Activated CD4-positive, alpha-beta memory T cell treated with anti-CD3 and anti-CD28 coated beads for 36 hours (primary cell): ENCODE measurements at regions not wholly inside any gene's neighbourhood (a gene's known extent, or its start where the extent isn't known, plus 50 kb on each side); places are given as distances from the start of the nearest gene placed in this dataset.
"Not testable (repeated sequence)": the region's sequence is repeated elsewhere in the genome, so short reads cannot be mapped to it uniquely, and the experiment has no call there.

Experiments used
- CTCF ChIA-PET: fragments of 350-600 bp; sonication (Branson Sonifier 250); formaldehyde crosslinking; loops from one replicate; lab custom pipeline; 2021; ENCODE audit warnings: antibody characterized with exemption, inconsistent platforms; lab: Charles Lee
- POLR2A ChIA-PET: fragments of 350-600 bp; sonication (Branson Sonifier 250); formaldehyde crosslinking; loops from one replicate; lab custom pipeline; 2021; ENCODE audit warnings: antibody characterized with exemption; lab: Charles Lee
- DNase-seq: peaks from one replicate; pipeline ENCODE4 v3.0.0-alpha.2; 2020
- H3K27ac Mint-ChIP-seq: one replicate; pipeline ENCODE4 v1.8.0; 2021; ENCODE audit warnings: mixed read lengths
- H3K27me3 Mint-ChIP-seq: one replicate; pipeline ENCODE4 v1.8.0; 2021; ENCODE audit warnings: mixed read lengths
- H3K36me3 Mint-ChIP-seq: one replicate; pipeline ENCODE4 v1.8.0; 2021; ENCODE audit warnings: mixed read lengths
- H3K4me1 Mint-ChIP-seq: one replicate; pipeline ENCODE4 v1.8.0; 2021; ENCODE audit warnings: low read depth, mixed read lengths
- H3K4me3 Mint-ChIP-seq: one replicate; pipeline ENCODE4 v1.8.0; 2021; ENCODE audit warnings: mild to moderate bottlenecking, mixed read lengths
- H3K9me3 Mint-ChIP-seq: one replicate; pipeline ENCODE4 v1.8.0; 2021; ENCODE audit warnings: mixed read lengths
- intact Hi-C: fragments of 100-400 bp; cut with micrococcal nuclease; formaldehyde crosslinking; loops from one replicate; pipeline ENCODE4 v1.15.1; 2023

- DNase-seq, result no peak
- Mint-ChIP-seq H3K27ac (no peak overlapping the region), H3K27me3 (no peaks in the 10 kb centered on the region), H3K36me3 (no peaks in the 10 kb centered on the region), H3K9me3 (no peaks in the 10 kb centered on the region), H3K4me1 (no peaks in the 10 kb centered on the region), H3K4me3 (no peak overlapping the region)
- POLR2A ChIA-PET, result no interaction called here
- intact Hi-C loops, result no loop called here
- CTCF ChIA-PET, result no interaction called here
Observed at GRCh38 chr1:96521994-96522760, 199.4 kb upstream of the PTBP2 start.

GRCh38 chr1:96522927-96523326, 198.7 kb upstream of the PTBP2 start:
- intact Hi-C loops, result no loop called here
- ChIA-PET POLR2A (no interaction called here), CTCF (no interaction called here)
- no peak for DNase-seq
- Mint-ChIP-seq H3K27ac (no peak overlapping the region), H3K4me3 (no peak overlapping the region), H3K4me1 (no peaks in the 10 kb centered on the region), H3K9me3 (peaks cover 5% of the 10 kb centered on the region), H3K36me3 (no peaks in the 10 kb centered on the region), H3K27me3 (no peaks in the 10 kb centered on the region)

GRCh38 chr1:96524100-96524499, 197.5 kb upstream of the PTBP2 start:
- H3K27me3 Mint-ChIP-seq, result no peaks in the 10 kb centered on the region

GRCh38 chr1:96525657-96526557, 195.7 kb upstream of the PTBP2 start:
- no peak overlapping the region for H3K4me3 Mint-ChIP-seq
- peaks cover 22% of the 10 kb centered on the region for H3K9me3 Mint-ChIP-seq
- intact Hi-C loops, result no loop called here
- peaks cover 4% of the 10 kb centered on the region for H3K36me3 Mint-ChIP-seq
- POLR2A ChIA-PET, result no interaction called here
- H3K27ac Mint-ChIP-seq, result no peak overlapping the region
- CTCF ChIA-PET, result no interaction called here
- no peak for DNase-seq
- H3K27me3 Mint-ChIP-seq, result no peaks in the 10 kb centered on the region
- H3K4me1 Mint-ChIP-seq, result no peaks in the 10 kb centered on the region

More at GRCh38 chr1:96524100-96524499, 197.5 kb upstream of the PTBP2 start:
- no peak overlapping the region for H3K27ac Mint-ChIP-seq
- peaks cover 17% of the 10 kb centered on the region for H3K9me3 Mint-ChIP-seq
- intact Hi-C loops, result no loop called here
- no peaks in the 10 kb centered on the region for H3K4me1 Mint-ChIP-seq
- no peak overlapping the region for H3K4me3 Mint-ChIP-seq
- ChIA-PET POLR2A (no interaction called here), CTCF (no interaction called here)
- DNase-seq, result no peak
- peaks cover 4% of the 10 kb centered on the region for H3K36me3 Mint-ChIP-seq

DNA sequence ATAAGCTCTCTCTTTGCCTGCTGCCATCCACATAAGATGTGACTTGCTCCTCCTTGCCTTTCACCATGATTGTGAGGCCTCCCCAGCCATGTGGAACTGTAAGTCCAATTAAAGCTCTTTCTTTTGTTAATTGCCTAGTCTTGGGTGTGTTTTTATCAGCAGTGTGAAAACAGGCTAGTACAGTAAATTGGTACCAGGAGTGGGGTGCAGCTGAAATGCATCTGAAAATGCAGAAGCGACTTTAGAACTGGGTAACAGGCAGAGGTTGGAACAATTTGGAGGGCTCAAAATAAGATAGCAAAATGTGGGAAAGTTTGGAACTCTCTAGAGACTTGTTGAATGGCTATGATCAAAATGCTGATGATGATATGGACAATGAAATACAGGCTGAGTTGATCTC, 192.9 kb upstream of the PTBP2 start:
- H3K36me3 Mint-ChIP-seq, H3K4me1 Mint-ChIP-seq, intact Hi-C loops, POLR2A ChIA-PET, CTCF ChIA-PET, H3K4me3 Mint-ChIP-seq, H3K27ac Mint-ChIP-seq, H3K27me3 Mint-ChIP-seq, DNase-seq: not testable (repeated sequence)
- H3K9me3 Mint-ChIP-seq, result peaks cover 22% of the 10 kb centered on the region

- Mint-ChIP-seq H3K27ac (no peak overlapping the region), H3K9me3 (peaks cover 8% of the 10 kb centered on the region), H3K4me1 (no peaks in the 10 kb centered on the region), H3K4me3 (no peak overlapping the region), H3K36me3 (peaks cover 1% of the 10 kb centered on the region), H3K27me3 (no peaks in the 10 kb centered on the region)
- CTCF ChIA-PET, result interaction anchor here (0.8 kb wide), 1 partner anchor 20 kb away, joined by 3 read pairs; no protein-coding TSS in a partner anchor
- intact Hi-C loops, result no loop called here
- POLR2A ChIA-PET, result no interaction called here
- DNase-seq, result no peak
Observed at GRCh38 chr1:96533820-96534219, 187.8 kb upstream of the PTBP2 start.

GRCh38 chr1:96536581-96536980, 185.0 kb upstream of the PTBP2 start:
- Mint-ChIP-seq H3K27ac (no peak overlapping the region), H3K4me1 (no peaks in the 10 kb centered on the region), H3K27me3 (no peaks in the 10 kb centered on the region), H3K9me3 (no peaks in the 10 kb centered on the region), H3K4me3 (no peak overlapping the region), H3K36me3 (no peaks in the 10 kb centered on the region)
- intact Hi-C loops, result no loop called here
- no peak for DNase-seq
- CTCF ChIA-PET, result no interaction called here
- POLR2A ChIA-PET, result no interaction called here

- CTCF ChIA-PET, result no interaction called here
- Mint-ChIP-seq H3K27ac (no peak overlapping the region), H3K4me1 (no peaks in the 10 kb centered on the region), H3K36me3 (no peaks in the 10 kb centered on the region), H3K9me3 (no peaks in the 10 kb centered on the region), H3K27me3 (no peaks in the 10 kb centered on the region), H3K4me3 (no peak overlapping the region)
- DNase-seq, result no peak
- POLR2A ChIA-PET, result no interaction called here
- intact Hi-C loops, result no loop called here
Observed at GRCh38 chr1:96538111-96538641, 183.4 kb upstream of the PTBP2 start.

DNA sequence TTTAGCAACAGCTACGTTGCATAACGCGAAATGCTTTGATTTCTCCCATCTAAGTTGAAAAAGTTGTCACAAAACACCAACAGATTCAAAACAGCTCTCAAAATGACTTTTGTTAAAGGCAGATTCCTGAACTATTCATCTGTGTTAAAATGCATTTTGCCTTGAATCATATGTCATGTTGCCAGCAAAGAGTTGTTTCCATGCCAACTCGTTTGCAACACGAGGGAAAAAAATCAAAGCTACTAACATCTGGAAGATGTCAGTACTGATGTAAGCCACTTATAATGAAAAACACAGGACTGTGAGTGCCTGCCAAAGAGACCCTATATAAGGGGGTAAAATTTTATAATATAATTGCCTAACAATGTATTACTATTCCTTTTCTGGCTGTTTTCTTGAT, 182.7 kb upstream of the PTBP2 start:
- no peak overlapping the region for H3K4me3 Mint-ChIP-seq
- no peak overlapping the region for H3K27ac Mint-ChIP-seq
- H3K27me3 Mint-ChIP-seq, result no peaks in the 10 kb centered on the region
- H3K4me1 Mint-ChIP-seq, result no peaks in the 10 kb centered on the region
- DNase-seq, result no peak
- ChIA-PET POLR2A (no interaction called here), CTCF (no interaction called here)
- intact Hi-C loops, result no loop called here
- no peaks in the 10 kb centered on the region for H3K9me3 Mint-ChIP-seq
- no peaks in the 10 kb centered on the region for H3K36me3 Mint-ChIP-seq

DNA sequence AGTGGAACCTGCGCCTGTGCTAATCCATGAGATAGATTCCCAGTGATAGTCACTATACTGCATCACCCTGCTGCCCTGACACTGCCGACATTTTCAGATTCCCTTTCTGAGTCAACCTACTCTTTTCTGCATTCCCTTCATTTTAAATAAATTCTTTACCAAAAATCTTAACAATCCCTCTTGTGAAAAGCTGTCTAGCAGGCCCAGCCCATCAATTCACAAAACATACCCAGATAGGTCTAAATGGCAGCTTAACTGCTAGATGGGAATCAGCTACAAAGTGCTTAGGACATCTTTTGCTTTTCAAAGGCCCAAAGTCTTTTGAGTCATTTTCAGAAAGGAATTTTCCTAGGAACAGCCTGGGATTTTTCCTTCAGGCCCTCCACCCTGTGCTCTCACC, 180.1 kb upstream of the PTBP2 start:
- no peaks in the 10 kb centered on the region for H3K36me3 Mint-ChIP-seq
- DNase-seq, result no peak
- intact Hi-C loops, result no loop called here
- no peaks in the 10 kb centered on the region for H3K9me3 Mint-ChIP-seq
- H3K4me1 Mint-ChIP-seq, result no peaks in the 10 kb centered on the region
- CTCF ChIA-PET, result no interaction called here
- no peak overlapping the region for H3K27ac Mint-ChIP-seq
- no peak overlapping the region for H3K4me3 Mint-ChIP-seq
- POLR2A ChIA-PET, result no interaction called here
- no peaks in the 10 kb centered on the region for H3K27me3 Mint-ChIP-seq

DNA sequence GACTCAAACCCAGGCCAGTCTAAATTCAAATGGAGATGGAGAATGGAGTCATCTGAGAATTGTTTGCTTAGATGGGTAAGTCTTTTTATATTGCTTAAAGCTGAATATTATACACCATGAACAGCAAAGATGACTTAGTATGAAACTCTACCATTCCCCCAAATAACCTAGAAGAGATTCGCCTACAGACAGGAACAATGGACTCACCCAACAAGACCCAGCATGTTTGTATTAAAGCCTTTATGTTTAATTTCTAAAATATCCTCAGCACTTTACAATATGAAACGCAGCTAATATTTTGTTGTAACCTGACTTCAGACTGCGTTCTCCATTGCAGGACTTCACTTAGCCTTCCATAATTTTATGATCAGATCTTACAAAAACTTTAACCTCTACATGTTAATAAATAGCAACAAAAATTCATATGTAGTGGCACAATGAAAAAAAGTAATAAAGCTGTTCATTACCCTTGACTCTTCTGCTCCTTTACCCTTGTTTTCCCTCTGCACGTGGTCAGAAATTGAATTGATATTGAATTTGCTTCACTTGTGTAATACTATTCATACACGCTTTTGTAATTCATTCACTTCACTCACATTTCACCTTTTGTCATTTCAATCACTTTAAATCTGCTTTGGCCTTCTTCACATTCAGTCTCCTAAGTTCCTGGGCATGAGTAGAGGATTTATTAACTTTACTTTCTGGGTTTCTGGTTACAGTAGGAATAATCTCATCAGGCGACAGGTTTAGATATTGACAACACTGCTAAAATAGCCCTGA, 177.3 kb upstream of the PTBP2 start:
- no peak for DNase-seq
- H3K4me3 Mint-ChIP-seq, result no peak overlapping the region
- H3K9me3 Mint-ChIP-seq, result no peaks in the 10 kb centered on the region
- H3K4me1 Mint-ChIP-seq, result no peaks in the 10 kb centered on the region
- H3K27me3 Mint-ChIP-seq, result no peaks in the 10 kb centered on the region
- no peak overlapping the region for H3K27ac Mint-ChIP-seq
- no peaks in the 10 kb centered on the region for H3K36me3 Mint-ChIP-seq
- ChIA-PET CTCF (no interaction called here), POLR2A (no interaction called here)
- intact Hi-C loops, result no loop called here

DNA sequence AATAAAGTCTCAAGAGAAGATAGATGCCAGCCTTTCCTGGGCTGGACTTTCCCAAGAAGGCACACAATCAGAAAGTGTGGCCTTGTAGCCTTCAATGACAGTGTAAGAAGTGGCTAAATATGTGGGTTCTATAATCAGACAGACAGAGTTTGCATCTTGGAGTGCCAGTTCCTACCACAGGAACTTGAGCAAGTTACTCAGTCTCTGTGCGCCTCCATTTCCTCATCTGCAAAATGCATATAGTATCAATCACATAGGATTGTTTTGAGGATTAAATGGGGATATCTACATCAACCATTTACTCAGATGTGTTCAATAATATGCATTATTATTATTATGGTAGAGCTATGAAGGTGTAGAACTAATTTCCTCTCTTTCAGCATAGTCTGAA, 176.8 kb upstream of the PTBP2 start:
- intact Hi-C loops, result no loop called here
- no peaks in the 10 kb centered on the region for H3K36me3 Mint-ChIP-seq
- H3K4me1 Mint-ChIP-seq, result no peaks in the 10 kb centered on the region
- no peaks in the 10 kb centered on the region for H3K27me3 Mint-ChIP-seq
- no peak overlapping the region for H3K27ac Mint-ChIP-seq
- H3K4me3 Mint-ChIP-seq, result no peak overlapping the region
- H3K9me3 Mint-ChIP-seq, result no peaks in the 10 kb centered on the region
- ChIA-PET CTCF (no interaction called here), POLR2A (no interaction called here)
- no peak for DNase-seq
